Activated naive CD8-positive, alpha-beta T cell treated with anti-CD3 and anti-CD28 coated beads, Interleukin-2, amount 50 U/mL, for 24 hours (primary cell): ENCODE measurements at regions not wholly inside any gene's neighbourhood (a gene's known extent, or its start where the extent isn't known, plus 50 kb on each side); places are given as distances from the start of the nearest gene placed in this dataset.

Source experiments
- ATAC-seq: fragments of 150-1000 bp; cut with Tn5 transposase; one replicate; pipeline ENCODE4 v1.10.0; 2021
- DNase-seq: peaks from one replicate; pipeline ENCODE4 v3.0.0; 2021
- H3K27ac Mint-ChIP-seq: one replicate; pipeline ENCODE4 v1.8.0; 2021; ENCODE audit warnings: mild to moderate bottlenecking, mixed read lengths
- H3K27me3 Mint-ChIP-seq: one replicate; pipeline ENCODE4 v1.8.0; 2021; ENCODE audit warnings: mixed read lengths
- H3K36me3 Mint-ChIP-seq: one replicate; pipeline ENCODE4 v1.8.0; 2021; ENCODE audit warnings: low read depth, mixed read lengths
- H3K4me1 Mint-ChIP-seq: one replicate; pipeline ENCODE4 v1.8.0; 2021; ENCODE audit warnings: mixed read lengths
- H3K4me3 Mint-ChIP-seq: one replicate; pipeline ENCODE4 v1.8.0; 2021; ENCODE audit warnings: mild to moderate bottlenecking, moderate library complexity, mixed read lengths
- H3K9me3 Mint-ChIP-seq: one replicate; pipeline ENCODE4 v1.8.0; 2021; ENCODE audit warnings: mixed read lengths

- Mint-ChIP-seq H3K4me3 (no peak overlapping the region), H3K36me3 (no peaks in the 10 kb centered on the region), H3K27me3 (peaks cover 8% of the 10 kb centered on the region), H3K4me1 (no peaks in the 10 kb centered on the region), H3K27ac (no peak overlapping the region), H3K9me3 (no peaks in the 10 kb centered on the region)
- ATAC-seq (no peak), DNase-seq (no peak)
Observed at GRCh38 chr18:59751186-59751585, 54.0 kb upstream of the CCBE1 start.

DNA sequence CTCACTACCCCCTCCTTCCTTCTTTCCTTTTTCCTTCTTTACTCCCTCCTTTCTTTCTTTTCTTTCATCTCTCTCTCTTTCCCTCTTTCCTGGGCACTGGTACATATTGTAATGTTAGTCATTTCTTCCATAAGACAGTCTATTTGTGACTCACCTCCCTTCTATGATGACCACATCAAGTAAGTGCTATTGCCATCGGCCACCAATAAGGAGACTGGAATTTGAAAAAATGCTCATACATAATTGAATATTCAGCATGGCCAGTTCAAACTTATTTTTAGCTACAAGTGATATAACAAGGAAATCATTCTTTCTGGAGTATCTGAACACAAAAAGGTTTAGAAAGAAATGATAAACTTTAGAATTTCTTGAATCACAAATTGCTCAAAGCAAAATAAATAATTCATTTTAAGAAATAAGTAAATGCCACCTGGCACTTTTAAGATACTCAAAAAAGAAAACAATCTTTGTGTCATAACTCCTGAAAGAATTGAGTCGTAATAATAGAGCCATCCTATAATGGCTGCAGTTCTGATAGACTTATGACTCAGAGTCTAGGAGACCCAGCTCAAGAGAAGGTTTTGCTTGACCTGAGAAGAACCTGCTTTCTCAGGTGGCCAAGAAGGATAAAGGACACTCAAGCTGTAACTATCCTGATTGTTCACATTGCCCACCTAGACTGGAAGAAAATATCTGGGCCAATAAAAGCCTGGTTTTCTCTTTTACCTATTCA is 51.6 kb upstream of the CCBE1 start:
- DNase-seq (no peak), ATAC-seq (no peak)
- Mint-ChIP-seq H3K36me3 (no peaks in the 10 kb centered on the region), H3K4me1 (no peaks in the 10 kb centered on the region), H3K27me3 (peaks cover 8% of the 10 kb centered on the region), H3K4me3 (no peak overlapping the region), H3K27ac (no peak overlapping the region), H3K9me3 (no peaks in the 10 kb centered on the region)
